Heart right ventricle (tissue), 16 donors: ENCODE measurements at regions not wholly inside any gene's neighbourhood (a gene's known extent, or its start where the extent isn't known, plus 50 kb on each side); places are given as distances from the start of the nearest gene placed in this dataset.

Experiments
- ATAC-seq, 8 donors: fragments of 200-7000 bp; cut with Tn5 transposase; one replicate each; pipeline ENCODE4 v1.9.1; 2020; ENCODE audit warnings: mild to moderate bottlenecking in 8 of 8, moderate library complexity in 8 of 8, moderate number of reproducible peaks in 1 of 8
- DNase-seq, 2 donors: peaks; one replicate each; pipeline ENCODE4 v3.0.0-alpha.2; 2020
- H3K27ac ChIP-seq, 10 donors: fragments of 200-600 bp; sonication (generic) in 2 of 10; one replicate each; pipeline versions ENCODE4 v1.5.0 to v1.8.0; 2020 to 2022; ENCODE audit warnings: mild to moderate bottlenecking in 3 of 10
- H3K27me3 ChIP-seq, 7 donors: fragments of 200-600 bp; one replicate each; pipeline ENCODE4 v1.8.0; 2021 to 2022; ENCODE audit warnings: mild to moderate bottlenecking in 2 of 7
- H3K36me3 ChIP-seq, 9 donors: fragments of 200-600 bp; sonication (generic) in 1 of 9; one replicate each; pipeline versions ENCODE4 v1.5.0 to v1.8.0; 2020 to 2022; ENCODE audit warnings: mild to moderate bottlenecking in 2 of 9
- H3K4me1 ChIP-seq, 9 donors: fragments of 200-600 bp; sonication (generic) in 1 of 9; one replicate each; pipeline versions ENCODE4 v1.5.0 to v1.8.0; 2020 to 2022; ENCODE audit warnings: mild to moderate bottlenecking in 4 of 9
- H3K4me3 ChIP-seq, 10 donors: fragments of 200-600 bp; sonication (generic) in 2 of 10; one replicate each; pipeline versions ENCODE4 v1.5.0 to v1.8.0; 2020 to 2022; ENCODE audit warnings: mild to moderate bottlenecking in 7 of 10, moderate library complexity in 2 of 10
- H3K9me3 ChIP-seq, 11 donors: fragments of 200-600 bp in 10 of 11; sonication (generic) in 2 of 11; one replicate each; pipeline versions ENCODE4 v1.5.0 to v1.8.0; 2013 to 2022; ENCODE audit warnings: mild to moderate bottlenecking in 2 of 11, control low read depth in 1 of 11, moderate library complexity in 1 of 11
- CTCF ChIP-seq, 9 donors: fragments of 200-600 bp; sonication (generic) in 2 of 9; IDR thresholded peaks; one replicate each; pipeline versions ENCODE4 v1.5.0 to v1.8.0; 2021 to 2022; ENCODE audit warnings: antibody characterized with exemption in 9 of 9, mild to moderate bottlenecking in 5 of 9, moderate library complexity in 1 of 9
- WGBS, 2 donors: extraction: QIAGEN DNeasy Blood & Tissue Kit; methylation state at CpG; one replicate each; pipeline ENCODE4 v1.1.7; 2013; ENCODE audit warnings: inconsistent platforms in 1 of 2; 5-methylcytosine and 5-hydroxymethylcytosine counted together
- intact Hi-C, 10 donors: fragments of 100-400 bp; cut with DNase I; formaldehyde crosslinking; loops; one replicate each; pipeline versions ENCODE4 v1.11.1 to v1.14.2; 2022
- donor health status: Arrhythmogenic right ventricular cardiomyopathy.
- donor health status: ischemic (EF 13 %, LVEDD 7.1; RV severe dilation, severe dysfunction).
- donor health status: healthy with polysubstance abuse.
- donor health status: DM: no; HTN: yes; CAD: no.
- donor health status: DM: no; HTN: no; CAD: no.
- donor health status: ischemic (EF 25% LVEDD 6.9; RV normal size, moderate dysfunction).
- donor health status: ischemic (EF 25% LVEDD 5.7; RV mildly dilated, moderate dysfunction).
- donor health status: healthy.
- donor health status: DM: yes; HTN: yes; CAD: no.
- donor health status: Ischemic cardiomyopathy.
- donor health status: ischemic (EF 35%, LVEDD 5.7; RV mildly dilated, moderate dysfunction).
- donor health status: nonischemic (EF 11% LVEDD 7.7; RV severe dilation, severe dysfunction).
- donor health status: DM: yes; HTN: yes; CAD: no.
- donor health status: PGD.
- donor health status: ischemic (EF 29% LVEDD 5.4; RV normal size, mild dysfunction).
- donor health status: nonischemic (EF 23%, LVEDD 6.1; RV moderate dilation, normal function).

DNA sequence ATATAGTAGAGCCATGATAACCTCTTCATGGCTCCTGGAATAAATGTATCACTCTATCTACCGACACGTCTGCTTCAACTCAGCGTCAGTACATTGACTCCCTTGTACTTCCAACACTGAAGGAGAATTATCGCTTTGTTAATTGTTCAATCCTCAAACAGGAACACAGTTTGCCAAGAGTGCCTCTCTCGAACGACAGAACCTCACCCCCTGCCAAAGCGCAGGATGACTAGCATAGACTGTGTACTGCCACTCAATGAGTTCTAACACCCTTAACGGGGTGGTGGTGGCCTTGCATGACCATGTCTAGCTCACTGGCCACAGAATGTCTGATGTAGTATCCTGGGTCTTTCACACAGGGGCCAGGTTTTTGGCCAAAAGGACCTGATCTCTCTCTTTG is 81.4 kb upstream of the HEY2 start:
- TF ChIP-seq CTCF (IDR thresholded peaks at IDR 0.05) = no peak
- ATAC-seq (peak in 1 of 8 donors; percentile 63), DNase-seq (no peak)
- H3K4me3 ChIP-seq = no peak overlapping the region
- no peaks in the 10 kb centered on the region for H3K36me3 ChIP-seq
- no peak overlapping the region for H3K27ac ChIP-seq
- H3K27me3 ChIP-seq = no peaks in the 10 kb centered on the region
- no peaks in the 10 kb centered on the region for H3K9me3 ChIP-seq
- 92 to 94% methylated on average over 8 of the region's 8 CpGs for WGBS, 2 donors
- intact Hi-C loops = no loop called here
- peaks cover 0 to 15% (median 0%) of the 10 kb centered on the region in 9 donors for H3K4me1 ChIP-seq

DNA sequence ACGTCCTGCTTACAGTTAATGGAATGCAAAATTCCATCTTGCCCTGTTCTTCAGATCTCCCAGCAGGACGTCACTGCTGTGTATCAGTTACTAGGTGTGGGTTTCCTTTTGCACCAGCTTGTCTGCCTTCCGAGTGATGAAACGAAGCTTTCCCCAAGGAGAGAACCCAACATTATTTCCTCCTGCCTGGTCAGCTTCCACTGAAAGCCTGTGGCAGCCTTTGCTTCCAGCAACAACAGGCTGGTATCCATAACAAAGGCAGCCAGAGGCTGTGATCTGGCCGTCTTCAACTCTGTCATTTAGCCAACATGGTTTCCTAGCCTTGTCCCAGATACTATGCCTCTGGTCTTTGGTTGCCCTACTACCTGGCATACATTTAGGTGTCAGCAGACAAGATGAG is 78.9 kb upstream of the HEY2 start:
- TF ChIP-seq CTCF (IDR thresholded peaks at IDR 0.05) = no peak
- 13 to 20% methylated on average over 5 of the region's 5 CpGs for WGBS, 2 donors
- Histone ChIP-seq H3K36me3 (no peaks in the 10 kb centered on the region), H3K4me3 (peak overlapping the region in 2 of 10 donors; percentile 5 to 14), H3K4me1 (peaks cover 0 to 15% (median 0%) of the 10 kb centered on the region in 9 donors), H3K27ac (peak overlapping the region in 8 of 10 donors; percentile 29 to 69 (median 52)), H3K9me3 (no peaks in the 10 kb centered on the region), H3K27me3 (no peaks in the 10 kb centered on the region)
- intact Hi-C loops = loop anchor here in 4 of 10 donors (1.0 to 5.0 kb wide), 4 partner anchors 77 to 83 kb away; partner anchors contain the start of gene HEY2 (in 4 of the 4)
- DNase-seq (peak in 1 of 2 donors; percentile 49), ATAC-seq (peak; percentile 85 to 97 (median 95))

DNA sequence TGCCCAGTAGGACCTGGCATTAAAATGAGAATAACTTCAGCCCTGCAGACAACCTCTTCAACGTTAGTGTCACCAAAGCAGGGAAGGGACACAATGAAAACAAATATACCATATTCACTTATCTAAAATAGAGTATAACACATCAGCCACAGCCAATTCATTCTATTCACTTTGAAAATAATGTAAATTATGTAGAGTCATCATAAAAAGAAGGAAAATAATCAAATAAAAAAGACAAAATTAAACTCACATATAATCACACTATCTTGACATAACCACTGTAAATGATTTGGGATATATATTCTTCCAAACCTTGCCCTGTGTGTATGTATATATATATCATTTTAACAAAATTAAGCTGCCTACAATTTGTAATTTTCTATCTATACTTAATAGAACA is 78.1 kb upstream of the HEY2 start:
- ATAC-seq = no peak
- DNase-seq = no peak
- Histone ChIP-seq H3K9me3 (no peaks in the 10 kb centered on the region), H3K4me3 (no peak overlapping the region), H3K27me3 (no peaks in the 10 kb centered on the region), H3K4me1 (peaks cover 0 to 15% (median 0%) of the 10 kb centered on the region in 9 donors), H3K36me3 (no peaks in the 10 kb centered on the region), H3K27ac (no peak overlapping the region)
- intact Hi-C loops = loop anchor here in 3 of 10 donors (5.0 kb wide), 2 partner anchors 76 to 84 kb away; partner anchors contain the start of gene HEY2 (in 3 of the 3)
- WGBS, 2 donors = 37 to 43% methylated on average over 1 of the region's 1 CpG
- TF ChIP-seq CTCF (IDR thresholded peaks at IDR 0.05) = no peak

DNA sequence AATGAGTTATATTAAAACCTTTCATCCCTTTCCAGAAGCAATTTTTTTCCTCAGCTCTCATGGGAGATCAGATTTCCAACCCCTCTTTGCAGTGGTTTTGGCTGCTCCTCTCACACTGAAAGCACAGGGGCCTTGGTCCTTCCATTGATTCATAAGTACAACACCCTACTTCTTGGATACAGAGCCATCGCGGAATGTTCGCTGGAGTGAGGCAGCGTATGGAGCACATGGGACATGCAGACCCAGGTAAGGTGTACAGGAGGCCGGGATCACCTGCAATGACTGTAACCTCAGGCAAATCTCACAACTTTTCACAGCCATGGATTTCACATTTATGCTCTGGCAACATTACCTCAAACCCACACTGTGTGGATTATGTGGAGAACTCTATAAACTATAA is 75.2 kb upstream of the HEY2 start:
- peaks cover 0 to 15% (median 0%) of the 10 kb centered on the region in 9 donors for H3K4me1 ChIP-seq
- H3K27me3 ChIP-seq = no peaks in the 10 kb centered on the region
- no peak overlapping the region for H3K27ac ChIP-seq
- no peaks in the 10 kb centered on the region for H3K9me3 ChIP-seq
- DNase-seq (no peak), ATAC-seq (no peak)
- no peak for TF ChIP-seq CTCF (IDR thresholded peaks at IDR 0.05)
- WGBS, 2 donors = 93 to 96% methylated on average over 5 of the region's 5 CpGs
- intact Hi-C loops = loop anchor here in 3 of 10 donors (5.0 kb wide), 2 partner anchors 73 to 87 kb away; partner anchors contain the start of gene HEY2 (in 3 of the 3)
- no peaks in the 10 kb centered on the region for H3K36me3 ChIP-seq
- H3K4me3 ChIP-seq = no peak overlapping the region
